Activated T-cell treated with anti-CD3 and anti-CD28 coated beads, Interleukin-2, amount 50 U/mL, for 4 hours (primary cell): ENCODE measurements at regions not wholly inside any gene's neighbourhood (a gene's known extent, or its start where the extent isn't known, plus 50 kb on each side); places are given as distances from the start of the nearest gene placed in this dataset.

ENCODE experiments used
- ATAC-seq, 2 donors: fragments of 200-7000 bp; cut with Tn5 transposase; one replicate each; pipeline ENCODE4 v1.10.0; 2021
- DNase-seq: peaks from one replicate; pipeline ENCODE4 v3.0.0-alpha.2; 2020
- H3K27me3 Mint-ChIP-seq: one replicate; pipeline ENCODE4 v1.8.0; 2021; ENCODE audit warnings: low read depth, mixed read lengths
- H3K36me3 Mint-ChIP-seq: one replicate; pipeline ENCODE4 v1.8.0; 2022; ENCODE audit warnings: mixed read lengths; ENCODE audit not compliant: insufficient read depth
- H3K4me1 Mint-ChIP-seq: one replicate; pipeline ENCODE4 v1.8.0; 2021; ENCODE audit warnings: low read depth, mixed read lengths
- H3K4me3 Mint-ChIP-seq: one replicate; pipeline ENCODE4 v1.8.0; 2021; ENCODE audit warnings: mild to moderate bottlenecking, moderate library complexity, mixed read lengths
- H3K9me3 Mint-ChIP-seq: one replicate; pipeline ENCODE4 v1.8.0; 2021; ENCODE audit warnings: mixed read lengths

DNA sequence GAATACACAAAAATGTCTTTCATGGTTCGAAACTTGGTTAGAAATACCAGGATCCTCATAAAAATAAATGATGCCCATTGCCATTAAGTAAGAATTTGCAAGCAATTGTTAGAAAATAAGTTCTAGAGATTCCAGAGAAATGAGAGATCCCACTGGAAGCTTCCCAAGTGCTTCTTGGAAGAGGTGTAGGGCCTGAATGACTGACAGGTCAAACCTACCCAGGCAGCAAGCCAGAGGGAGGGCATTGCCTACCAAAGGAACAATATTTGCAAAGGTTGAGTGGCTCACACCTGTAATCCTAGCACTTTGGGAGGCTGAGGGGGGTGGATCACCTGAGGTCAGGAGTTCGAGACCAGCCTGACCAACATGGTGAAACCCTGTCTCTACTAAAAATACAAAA, 777.0 kb upstream of the WWC1 start:
- DNase-seq = no peak
- H3K27me3 Mint-ChIP-seq = no peaks in the 10 kb centered on the region
- ATAC-seq = no peak
- no peaks in the 10 kb centered on the region for H3K4me1 Mint-ChIP-seq
- H3K36me3 Mint-ChIP-seq = no peaks in the 10 kb centered on the region
- no peak overlapping the region for H3K4me3 Mint-ChIP-seq
- H3K9me3 Mint-ChIP-seq = peaks cover 11% of the 10 kb centered on the region

- Mint-ChIP-seq H3K9me3 (peaks cover 9% of the 10 kb centered on the region), H3K27me3 (no peaks in the 10 kb centered on the region), H3K36me3 (no peaks in the 10 kb centered on the region), H3K4me1 (no peaks in the 10 kb centered on the region), H3K4me3 (no peak overlapping the region)
- no peak for DNase-seq
- no peak for ATAC-seq
Measured at GRCh38 chr5:167525004-167525403, 766.4 kb upstream of the WWC1 start.

- Mint-ChIP-seq H3K27me3 (no peaks in the 10 kb centered on the region), H3K4me1 (no peaks in the 10 kb centered on the region), H3K36me3 (no peaks in the 10 kb centered on the region), H3K9me3 (peaks cover 3% of the 10 kb centered on the region), H3K4me3 (no peak overlapping the region)
- DNase-seq (no peak), ATAC-seq (no peak)
Measured at GRCh38 chr5:167528651-167529050, 762.8 kb upstream of the WWC1 start.

DNA sequence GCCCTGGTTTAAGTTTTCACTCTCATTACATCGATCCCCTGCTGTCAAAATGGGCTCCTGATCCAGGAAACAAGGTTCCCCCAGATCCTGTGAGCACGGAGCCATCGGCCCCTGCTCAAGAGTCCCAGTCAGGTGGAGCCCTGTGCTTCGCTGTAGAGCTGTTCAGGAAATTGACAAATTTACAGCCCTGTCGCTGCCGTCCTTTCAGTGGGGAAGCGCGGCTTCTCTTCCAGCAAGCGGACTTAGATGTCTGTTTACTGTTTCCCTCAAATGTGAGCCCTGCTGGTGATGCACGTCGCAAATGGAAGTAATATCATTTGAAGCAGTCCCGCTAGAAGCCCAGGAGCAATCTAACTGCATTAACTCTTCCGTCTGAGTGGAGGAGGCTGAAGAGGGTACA, 760.9 kb upstream of the WWC1 start:
- no peaks in the 10 kb centered on the region for H3K36me3 Mint-ChIP-seq

GRCh38 chr5:167533814-167534795, 757.3 kb upstream of the WWC1 start:
- Mint-ChIP-seq H3K4me3 (no peak overlapping the region), H3K4me1 (no peaks in the 10 kb centered on the region), H3K9me3 (peaks cover 11% of the 10 kb centered on the region), H3K27me3 (no peaks in the 10 kb centered on the region), H3K36me3 (no peaks in the 10 kb centered on the region)
- DNase-seq = no peak
- ATAC-seq = no peak

More for the DNA sequence above, 760.9 kb upstream of the WWC1 start:
- Mint-ChIP-seq H3K4me3 (no peak overlapping the region), H3K9me3 (peaks cover 7% of the 10 kb centered on the region), H3K4me1 (no peaks in the 10 kb centered on the region), H3K27me3 (no peaks in the 10 kb centered on the region)
- no peak for DNase-seq
- ATAC-seq = no peak

DNA sequence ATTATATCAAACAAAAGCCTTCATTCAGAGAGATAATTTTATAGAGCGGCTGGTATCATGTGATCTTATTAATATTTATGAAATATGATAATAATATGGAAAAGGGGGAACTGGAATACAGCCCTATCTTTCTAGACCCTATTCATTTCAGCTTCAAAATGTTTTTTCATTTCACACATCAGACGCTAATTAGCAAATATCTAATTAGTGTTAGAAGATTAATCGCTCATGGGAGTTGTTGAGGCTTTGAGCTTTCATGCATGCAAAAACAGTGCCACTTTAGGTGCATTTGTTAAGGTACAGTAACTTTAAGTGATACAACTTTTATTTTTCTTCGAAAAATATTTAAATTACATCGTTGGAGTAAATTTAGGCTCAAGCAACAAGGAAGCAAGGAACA, 751.7 kb upstream of the WWC1 start:
- Mint-ChIP-seq H3K9me3 (peaks cover 20% of the 10 kb centered on the region), H3K27me3 (no peaks in the 10 kb centered on the region), H3K4me3 (no peak overlapping the region), H3K4me1 (no peaks in the 10 kb centered on the region), H3K36me3 (no peaks in the 10 kb centered on the region)
- DNase-seq (no peak), ATAC-seq (no peak)

- peaks cover 15% of the 10 kb centered on the region for H3K9me3 Mint-ChIP-seq
- no peaks in the 10 kb centered on the region for H3K27me3 Mint-ChIP-seq
- H3K4me3 Mint-ChIP-seq = no peak overlapping the region
- ATAC-seq (no peak), DNase-seq (no peak)
- no peaks in the 10 kb centered on the region for H3K4me1 Mint-ChIP-seq
- no peaks in the 10 kb centered on the region for H3K36me3 Mint-ChIP-seq
Measured at GRCh38 chr5:167546270-167546669, 745.2 kb upstream of the WWC1 start.

- peaks cover 3% of the 10 kb centered on the region for H3K9me3 Mint-ChIP-seq
- no peaks in the 10 kb centered on the region for H3K36me3 Mint-ChIP-seq
- DNase-seq = no peak
- H3K4me3 Mint-ChIP-seq = no peak overlapping the region
- H3K27me3 Mint-ChIP-seq = no peaks in the 10 kb centered on the region
- no peaks in the 10 kb centered on the region for H3K4me1 Mint-ChIP-seq
- no peak for ATAC-seq
Measured at GRCh38 chr5:167552356-167552755, 739.1 kb upstream of the WWC1 start.

DNA sequence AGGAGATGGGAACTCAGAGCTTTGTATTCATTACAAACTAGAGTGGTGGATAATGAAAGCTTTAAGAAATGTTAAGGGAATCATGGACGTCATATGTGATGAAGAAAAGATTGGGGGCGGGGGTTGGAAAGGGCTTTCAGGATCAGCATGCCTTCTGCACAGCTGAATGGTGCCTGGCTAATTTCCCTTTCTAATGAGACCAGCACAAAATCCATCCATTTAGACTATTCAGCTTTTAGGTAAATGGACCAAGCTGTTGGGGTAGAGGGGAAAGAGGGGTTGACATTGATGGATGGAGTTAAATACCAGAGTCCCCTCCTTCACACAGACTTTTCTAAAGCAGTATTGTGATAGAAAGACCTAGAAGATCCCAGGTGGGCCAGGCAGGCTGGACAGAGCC, 737.9 kb upstream of the WWC1 start:
- no peak overlapping the region for H3K4me3 Mint-ChIP-seq
- DNase-seq = no peak
- no peaks in the 10 kb centered on the region for H3K4me1 Mint-ChIP-seq
- ATAC-seq = no peak
- peaks cover 3% of the 10 kb centered on the region for H3K9me3 Mint-ChIP-seq
- no peaks in the 10 kb centered on the region for H3K36me3 Mint-ChIP-seq
- H3K27me3 Mint-ChIP-seq = no peaks in the 10 kb centered on the region

DNA sequence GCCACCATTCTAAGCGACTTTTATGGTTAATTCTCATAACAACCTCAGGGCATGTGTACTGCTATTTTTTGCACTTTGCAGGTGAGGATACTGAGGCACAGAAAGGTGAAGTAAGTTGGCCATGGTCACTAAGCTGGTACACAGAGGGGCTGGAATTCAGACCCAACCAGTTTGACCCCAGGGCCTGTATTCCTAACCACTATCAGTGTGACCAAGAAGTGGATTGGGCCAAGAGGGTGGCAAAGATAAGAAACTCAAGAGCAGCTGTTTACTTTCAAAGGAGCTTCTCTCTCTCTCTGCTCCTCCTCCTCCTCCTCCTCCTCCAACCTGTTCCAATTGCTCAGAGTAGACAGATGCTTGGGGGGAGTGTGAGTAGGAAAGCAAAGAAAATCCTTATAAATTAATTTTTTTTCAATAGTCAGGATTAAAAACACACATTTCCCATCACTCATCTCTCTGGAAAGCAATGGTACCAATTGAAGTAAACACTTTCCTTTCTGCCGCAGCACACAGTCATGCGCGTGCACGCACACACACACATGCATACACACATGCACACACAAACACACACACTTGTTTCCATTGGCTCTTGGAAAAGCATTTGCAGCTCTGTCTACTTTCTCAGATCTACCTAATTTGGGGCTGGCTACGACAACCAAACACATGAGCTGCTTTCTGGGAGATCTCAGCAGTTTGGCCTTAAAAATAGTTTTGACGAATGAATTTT, 736.7 kb upstream of the WWC1 start:
- peaks cover 3% of the 10 kb centered on the region for H3K9me3 Mint-ChIP-seq
- H3K36me3 Mint-ChIP-seq = no peaks in the 10 kb centered on the region
- no peaks in the 10 kb centered on the region for H3K27me3 Mint-ChIP-seq
- no peak overlapping the region for H3K4me3 Mint-ChIP-seq
- DNase-seq (no peak), ATAC-seq (no peak)
- H3K4me1 Mint-ChIP-seq = no peaks in the 10 kb centered on the region

GRCh38 chr5:167555565-167556166, 735.8 kb upstream of the WWC1 start:
- ATAC-seq = no peak
- no peaks in the 10 kb centered on the region for H3K27me3 Mint-ChIP-seq
- H3K36me3 Mint-ChIP-seq = no peaks in the 10 kb centered on the region
- H3K4me3 Mint-ChIP-seq = no peak overlapping the region
- H3K4me1 Mint-ChIP-seq = no peaks in the 10 kb centered on the region
- no peak for DNase-seq
- peaks cover 3% of the 10 kb centered on the region for H3K9me3 Mint-ChIP-seq

DNA sequence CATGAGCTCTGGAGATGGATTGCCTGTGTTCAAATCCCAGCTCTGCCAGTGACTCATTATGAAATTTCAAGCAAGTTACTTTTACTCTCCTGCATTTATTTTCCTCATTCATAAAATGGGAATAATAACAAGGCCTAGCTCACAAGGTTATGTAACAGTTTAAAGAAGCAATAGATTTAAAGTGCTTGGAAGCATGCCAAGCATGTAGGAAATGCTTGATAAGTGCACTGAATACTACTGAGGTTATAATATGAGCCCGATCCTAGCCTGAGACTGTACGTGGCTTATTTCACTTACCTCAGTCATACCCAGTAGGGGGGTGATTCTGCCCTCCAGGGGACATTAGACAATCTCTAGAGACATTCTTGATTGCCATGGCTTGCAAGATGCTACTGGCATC, 734.1 kb upstream of the WWC1 start:
- ATAC-seq (no peak), DNase-seq (no peak)
- no peaks in the 10 kb centered on the region for H3K36me3 Mint-ChIP-seq
- H3K9me3 Mint-ChIP-seq = peaks cover 7% of the 10 kb centered on the region
- H3K27me3 Mint-ChIP-seq = no peaks in the 10 kb centered on the region
- H3K4me1 Mint-ChIP-seq = no peaks in the 10 kb centered on the region
- no peak overlapping the region for H3K4me3 Mint-ChIP-seq

- no peaks in the 10 kb centered on the region for H3K36me3 Mint-ChIP-seq
- H3K4me3 Mint-ChIP-seq = no peak overlapping the region
- no peaks in the 10 kb centered on the region for H3K4me1 Mint-ChIP-seq
- no peaks in the 10 kb centered on the region for H3K27me3 Mint-ChIP-seq
- H3K9me3 Mint-ChIP-seq = peaks cover 8% of the 10 kb centered on the region
- ATAC-seq = no peak
- DNase-seq = no peak
Measured at GRCh38 chr5:167561796-167562195, 729.6 kb upstream of the WWC1 start.

- DNase-seq (no peak), ATAC-seq (no peak)
- Mint-ChIP-seq H3K36me3 (no peaks in the 10 kb centered on the region), H3K27me3 (no peaks in the 10 kb centered on the region), H3K9me3 (peaks cover 8% of the 10 kb centered on the region), H3K4me3 (no peak overlapping the region), H3K4me1 (no peaks in the 10 kb centered on the region)
Measured at GRCh38 chr5:167564275-167564674, 727.2 kb upstream of the WWC1 start.
